Fibroblast of mammary gland (primary cell): ENCODE measurements at regions not wholly inside any gene's neighbourhood (a gene's known extent, or its start where the extent isn't known, plus 50 kb on each side); places are given as distances from the start of the nearest gene placed in this dataset.

Experiments
- DNase-seq: peaks from one replicate; pipeline ENCODE4 v3.0.0-alpha.2; 2010; ENCODE audit warnings: low read depth
- H3K4me3 ChIP-seq: 2 replicates; pipeline ENCODE4 v1.5.1; 2011; ENCODE audit warnings: low read depth, mild to moderate bottlenecking, low read length, moderate library complexity; ENCODE audit not compliant: control insufficient read depth
- TF ChIP-seq, protein P1 (sequence below): conservative IDR thresholded peaks from 2 replicates; pipeline ENCODE4 v1.5.1; 2011; ENCODE audit warnings: low read depth, low read length, inconsistent platforms; ENCODE audit not compliant: control insufficient read depth, insufficient read depth

DNA sequence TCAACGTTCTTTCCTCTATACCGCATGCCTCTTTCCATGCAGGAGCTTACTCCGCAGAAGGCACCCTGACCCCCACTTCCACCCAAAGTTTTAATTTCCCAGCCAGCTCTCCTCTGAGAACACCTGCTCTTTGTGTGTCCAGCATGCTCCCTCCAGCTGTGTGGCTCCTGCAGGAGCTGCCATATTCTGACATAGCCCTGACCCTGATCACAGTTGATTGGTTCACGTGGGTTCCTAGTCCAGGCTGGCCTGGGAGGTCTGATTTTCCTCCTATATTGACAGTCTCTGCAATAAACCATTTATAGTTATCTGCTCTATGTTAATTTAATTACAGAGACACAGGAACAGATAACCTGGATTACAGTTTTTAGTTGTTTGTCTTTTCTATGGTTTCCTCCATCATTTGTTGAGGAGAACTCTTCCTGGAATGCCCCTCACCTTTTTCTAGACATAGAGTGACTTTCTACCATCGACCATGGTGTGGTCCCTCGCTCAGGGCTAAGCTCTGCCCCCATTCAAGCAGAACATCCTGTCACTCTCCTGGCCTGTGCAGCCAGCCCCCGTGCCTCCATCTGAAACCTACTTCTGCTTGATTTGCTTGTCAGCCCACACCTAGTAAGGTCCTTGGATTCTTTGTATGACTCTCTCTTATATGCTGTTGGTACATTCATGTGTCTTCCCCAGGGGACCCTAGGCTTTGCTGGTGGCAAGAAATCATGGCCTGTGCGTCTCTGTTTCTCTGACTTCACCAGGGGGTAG is 231.5 kb downstream of the LPIN1 start:
- no peak for DNase-seq
- no peak overlapping the region for H3K4me3 ChIP-seq
- TF ChIP-seq, protein P1, sequence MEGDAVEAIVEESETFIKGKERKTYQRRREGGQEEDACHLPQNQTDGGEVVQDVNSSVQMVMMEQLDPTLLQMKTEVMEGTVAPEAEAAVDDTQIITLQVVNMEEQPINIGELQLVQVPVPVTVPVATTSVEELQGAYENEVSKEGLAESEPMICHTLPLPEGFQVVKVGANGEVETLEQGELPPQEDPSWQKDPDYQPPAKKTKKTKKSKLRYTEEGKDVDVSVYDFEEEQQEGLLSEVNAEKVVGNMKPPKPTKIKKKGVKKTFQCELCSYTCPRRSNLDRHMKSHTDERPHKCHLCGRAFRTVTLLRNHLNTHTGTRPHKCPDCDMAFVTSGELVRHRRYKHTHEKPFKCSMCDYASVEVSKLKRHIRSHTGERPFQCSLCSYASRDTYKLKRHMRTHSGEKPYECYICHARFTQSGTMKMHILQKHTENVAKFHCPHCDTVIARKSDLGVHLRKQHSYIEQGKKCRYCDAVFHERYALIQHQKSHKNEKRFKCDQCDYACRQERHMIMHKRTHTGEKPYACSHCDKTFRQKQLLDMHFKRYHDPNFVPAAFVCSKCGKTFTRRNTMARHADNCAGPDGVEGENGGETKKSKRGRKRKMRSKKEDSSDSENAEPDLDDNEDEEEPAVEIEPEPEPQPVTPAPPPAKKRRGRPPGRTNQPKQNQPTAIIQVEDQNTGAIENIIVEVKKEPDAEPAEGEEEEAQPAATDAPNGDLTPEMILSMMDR, result no peak

DNA sequence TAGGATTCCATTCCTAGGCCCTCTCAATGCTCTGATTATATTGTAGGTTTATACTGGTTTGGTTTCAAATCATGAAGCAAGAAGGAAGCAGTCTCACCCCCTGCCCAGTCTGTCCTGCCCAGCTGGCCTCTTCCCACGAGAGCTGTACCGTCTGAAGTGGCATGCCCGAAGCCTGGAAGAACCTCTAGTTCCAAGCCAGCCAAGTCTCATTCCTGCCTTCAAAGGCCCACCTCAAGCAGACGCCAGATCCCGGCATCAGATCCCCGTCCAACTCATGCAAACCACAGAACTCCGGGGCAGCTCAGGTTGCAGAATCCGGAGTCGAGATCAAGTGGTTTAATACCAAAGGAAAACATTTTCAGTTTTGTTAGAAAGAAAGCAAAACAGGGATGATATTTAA is 234.4 kb downstream of the LPIN1 start:
- no peak for DNase-seq
- H3K4me3 ChIP-seq, result no peak overlapping the region
- TF ChIP-seq, protein P1, result no peak

DNA sequence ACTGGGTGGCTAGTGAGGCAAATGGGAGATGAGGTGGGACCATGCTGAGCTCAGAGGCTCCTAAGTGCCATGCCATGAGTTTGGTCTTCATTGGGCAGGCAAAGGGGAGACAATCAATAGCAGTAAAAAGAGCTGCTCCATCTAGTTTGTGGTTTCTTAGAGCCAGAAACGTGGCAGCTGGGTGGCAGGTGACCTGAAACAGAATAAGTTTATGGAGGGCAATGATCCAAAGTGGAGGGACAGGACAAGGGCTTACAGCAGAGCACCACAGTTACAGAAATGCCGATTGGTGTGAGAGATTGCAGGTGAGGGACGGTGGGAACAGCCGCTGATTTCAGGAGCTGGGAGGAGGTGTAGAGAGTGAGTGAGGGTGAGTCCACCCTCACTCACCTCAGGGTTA is 237.0 kb downstream of the LPIN1 start:
- H3K4me3 ChIP-seq, result no peak overlapping the region
- DNase-seq, result no peak
- TF ChIP-seq, protein P1, result no peak

DNA sequence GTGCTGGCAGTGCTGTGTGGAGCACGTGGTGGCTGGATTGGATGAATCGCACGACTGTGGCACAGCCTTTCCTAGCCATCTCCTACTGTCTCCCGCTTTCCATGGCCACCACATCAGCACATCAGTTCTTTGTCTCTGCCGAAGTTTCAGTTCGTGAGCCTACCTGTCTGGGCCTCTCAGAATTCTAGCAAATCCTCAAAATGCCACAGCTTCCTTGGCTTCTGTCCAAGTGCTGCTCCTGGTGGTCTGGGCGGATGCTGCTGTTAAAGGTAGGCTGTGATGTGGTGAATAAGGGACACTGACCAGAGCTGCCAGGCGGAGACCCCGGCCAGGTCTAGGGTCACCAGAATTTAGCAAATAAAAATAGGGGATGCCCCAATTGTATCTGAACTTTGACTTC is 237.4 kb downstream of the LPIN1 start:
- H3K4me3 ChIP-seq, result no peak overlapping the region
- TF ChIP-seq, protein P1, result no peak
- DNase-seq, result no peak

DNA sequence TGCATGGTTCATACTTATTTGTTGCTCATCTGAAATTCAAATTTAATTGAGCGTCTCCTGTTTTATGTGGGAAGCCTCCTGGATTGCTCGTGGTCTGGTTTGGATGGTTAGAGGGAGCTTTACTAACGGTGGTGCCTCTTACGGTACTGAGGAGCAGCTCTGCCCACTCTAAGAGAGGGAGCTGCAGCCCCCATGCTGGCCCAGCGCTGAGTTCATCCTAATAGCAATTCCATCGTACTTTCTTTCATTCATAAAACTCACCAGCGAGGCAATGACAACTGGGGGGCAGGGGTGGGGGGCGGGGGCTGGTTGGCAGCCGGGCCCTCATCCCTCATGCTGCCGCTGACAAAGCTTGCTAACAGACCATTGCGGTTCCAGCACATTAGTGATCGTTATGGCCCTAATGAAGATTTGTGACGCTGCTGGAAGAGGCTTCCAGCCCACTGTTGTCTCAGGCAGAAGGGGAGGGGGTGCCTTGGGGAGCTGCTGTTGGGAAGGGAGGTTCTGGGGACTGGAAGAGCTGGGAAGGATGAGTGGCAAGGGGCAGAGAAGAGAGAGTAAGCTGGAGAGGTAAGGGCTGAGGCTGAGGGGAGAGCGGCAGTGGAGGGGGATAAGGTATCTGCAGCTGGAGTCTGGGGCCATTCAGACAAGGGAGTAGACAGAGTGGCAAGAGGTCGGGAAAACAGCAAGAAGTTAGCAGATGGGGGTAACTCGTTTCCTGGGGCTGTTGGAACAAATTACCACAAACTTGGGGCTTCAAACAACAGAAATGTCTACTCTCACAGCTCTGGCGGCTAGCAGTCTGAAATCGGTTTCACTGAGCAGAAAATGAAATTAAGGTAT is 238.1 kb downstream of the LPIN1 start:
- TF ChIP-seq, protein P1, result no peak
- no peak overlapping the region for H3K4me3 ChIP-seq
- DNase-seq, result no peak

DNA sequence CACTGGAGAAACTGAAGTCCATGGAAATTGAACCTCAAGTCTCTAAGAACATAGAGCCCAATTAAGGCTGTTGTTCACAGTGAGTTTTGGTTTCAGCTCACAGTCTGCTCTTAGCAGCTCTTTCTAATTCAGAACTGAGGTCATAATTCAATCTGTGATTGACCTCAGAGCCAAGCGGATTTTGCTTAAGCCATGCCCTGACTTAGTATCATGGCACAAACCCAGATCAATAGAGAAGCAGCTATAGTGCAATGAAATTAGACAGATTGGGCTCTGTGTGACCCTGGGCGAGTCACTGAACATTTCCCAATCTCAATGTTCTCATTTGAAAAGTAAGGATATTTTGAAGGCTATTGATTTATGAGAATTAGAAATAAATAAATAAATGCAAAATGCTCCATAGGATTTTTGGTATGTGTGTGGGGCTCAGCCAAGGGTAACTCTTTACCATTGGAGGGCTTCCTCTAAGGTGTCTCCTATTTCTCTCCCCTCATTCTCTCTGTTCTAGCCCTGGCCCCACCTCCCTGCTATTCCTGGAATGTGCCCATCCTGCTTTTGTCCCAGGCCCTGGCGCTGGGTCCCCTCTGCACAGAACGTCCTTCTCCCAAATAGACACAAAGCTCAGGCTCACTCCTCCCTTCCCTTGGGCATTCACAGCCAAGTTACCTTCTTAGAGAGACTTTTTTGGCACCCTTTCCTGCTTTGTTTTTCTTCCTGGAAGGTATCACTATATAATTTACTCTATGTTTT is 239.6 kb downstream of the LPIN1 start:
- DNase-seq, result peak; percentile 34
- H3K4me3 ChIP-seq, result no peak overlapping the region
- TF ChIP-seq, protein P1, result no peak
